Epithelial cell of proximal tubule (primary cell): ENCODE measurements at regions not wholly inside any gene's neighbourhood (a gene's known extent, or its start where the extent isn't known, plus 50 kb on each side); places are given as distances from the start of the nearest gene placed in this dataset.
"Not testable (repeated sequence)": the region's sequence is repeated elsewhere in the genome, so short reads cannot be mapped to it uniquely, and the experiment has no call there.

ENCODE experiments used
- DNase-seq: peaks from one replicate; pipeline ENCODE4 v3.0.0-alpha.2; 2011; ENCODE audit warnings: low read depth
- H3K4me3 ChIP-seq: 2 replicates; pipeline ENCODE4 v1.5.1; 2011; ENCODE audit warnings: low read depth, mild to moderate bottlenecking, low read length
- CTCF ChIP-seq: conservative IDR thresholded peaks from 2 replicates; pipeline ENCODE4 v1.5.1; 2012; ENCODE audit warnings: low read depth, mild to moderate bottlenecking, low read length

GRCh38 chr20:56724241-56724757 lies 95.2 kb downstream of the TFAP2C start:
- no peak overlapping the region for H3K4me3 ChIP-seq
- DNase-seq = no peak
- TF ChIP-seq CTCF = no peak

- no peak for DNase-seq
- H3K4me3 ChIP-seq = no peak overlapping the region
- TF ChIP-seq CTCF = no peak
Observed at GRCh38 chr20:56730003-56730402, 100.9 kb downstream of the TFAP2C start.

- no peak for TF ChIP-seq CTCF
- no peak for DNase-seq
- no peak overlapping the region for H3K4me3 ChIP-seq
Observed at GRCh38 chr20:56730996-56731395, 101.9 kb downstream of the TFAP2C start.

- H3K4me3 ChIP-seq = no peak overlapping the region
- no peak for DNase-seq
- TF ChIP-seq CTCF = no peak
Observed at GRCh38 chr20:56731476-56731875, 102.4 kb downstream of the TFAP2C start.

DNA sequence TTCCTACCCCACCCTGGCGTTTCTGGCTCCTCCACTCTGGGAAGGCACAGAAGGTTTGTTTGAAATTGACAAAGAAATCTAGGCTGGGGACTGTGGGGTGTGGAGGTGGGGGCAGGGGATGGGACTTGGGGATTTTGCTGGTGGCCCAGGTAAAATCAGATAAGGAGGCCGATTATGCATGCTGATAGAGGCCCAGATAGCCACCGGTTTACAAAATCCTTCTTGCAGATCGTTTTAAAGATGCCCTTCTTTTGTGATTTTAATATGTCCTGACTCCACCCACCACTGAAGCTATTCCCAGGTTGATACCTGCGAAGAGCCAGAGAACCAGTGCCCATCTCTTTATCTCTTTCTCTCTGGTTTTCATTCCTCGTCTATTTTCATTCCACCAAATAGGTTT lies 104.9 kb downstream of the TFAP2C start:
- no peak for DNase-seq
- H3K4me3 ChIP-seq = no peak overlapping the region
- no peak for TF ChIP-seq CTCF

GRCh38 chr20:56735084-56735642 lies 106.1 kb downstream of the TFAP2C start:
- H3K4me3 ChIP-seq = no peak overlapping the region
- TF ChIP-seq CTCF = no peak

GRCh38 chr20:56736285-56736857 lies 107.3 kb downstream of the TFAP2C start:
- no peak overlapping the region for H3K4me3 ChIP-seq
- TF ChIP-seq CTCF = no peak
- DNase-seq = no peak

More at GRCh38 chr20:56735084-56735642, 106.1 kb downstream of the TFAP2C start:
- DNase-seq = no peak

DNA sequence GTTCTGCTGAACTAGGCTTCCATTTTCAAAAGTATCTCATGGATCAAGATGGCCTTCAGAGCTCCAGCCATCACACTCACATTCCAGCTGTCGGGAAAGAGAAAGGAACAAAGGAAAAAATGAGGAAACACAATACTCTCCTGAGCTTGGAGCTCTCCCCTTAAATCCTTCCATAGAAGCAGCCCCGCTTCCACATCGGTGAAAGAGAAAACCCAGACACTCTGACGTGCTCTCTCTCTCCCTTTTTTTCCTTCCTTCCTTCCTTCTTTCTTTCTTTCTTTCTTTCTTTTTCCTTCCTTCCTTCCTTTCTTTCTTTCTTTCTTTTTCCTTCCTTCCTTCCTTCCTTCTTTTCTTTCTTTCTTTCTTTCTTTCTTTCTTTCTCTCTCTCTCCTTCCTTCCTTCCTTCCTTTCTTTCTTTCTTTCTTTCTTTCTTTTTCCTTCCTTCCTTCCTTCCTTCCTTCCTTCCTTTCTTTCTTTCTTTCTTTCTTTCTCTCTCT lies 115.3 kb downstream of the TFAP2C start:
- not testable (repeated sequence) for DNase-seq, H3K4me3 ChIP-seq
